Peyer's patch (tissue), 4 donors: ENCODE measurements at regions not wholly inside any gene's neighbourhood (a gene's known extent, or its start where the extent isn't known, plus 50 kb on each side); places are given as distances from the start of the nearest gene placed in this dataset.

Source experiments
- CTCF ChIP-seq, 6 experiments: fragments of 450-650 bp in 4 of 6; fragments of 200-600 bp in 2 of 6; sonication (generic) in 1 of 6; IDR thresholded peaks; one replicate each; pipeline ENCODE4 v1.5.1; 2017 to 2019; ENCODE audit warnings: antibody characterized with exemption in 6 of 6, mild to moderate bottlenecking in 3 of 6, moderate library complexity in 1 of 6
- POLR2A ChIP-seq, 2 donors: fragments of 450-650 bp; IDR thresholded peaks; one replicate each; pipeline ENCODE4 v1.5.1; 2017; ENCODE audit warnings: antibody characterized with exemption in 2 of 2, mild to moderate bottlenecking in 2 of 2, moderate library complexity in 2 of 2

GRCh38 chr6:169996378-169997051, 245.1 kb downstream of the ERMARD start:
- TF ChIP-seq CTCF (IDR thresholded peaks at IDR 0.05) (no peak), POLR2A (IDR thresholded peaks at IDR 0.05) (no peak)
